IPS-15b (cell line): ENCODE measurements at regions not wholly inside any gene's neighbourhood (a gene's known extent, or its start where the extent isn't known, plus 50 kb on each side); places are given as distances from the start of the nearest gene placed in this dataset.

Experiments
- H3K27me3 ChIP-seq: one replicate; pipeline ENCODE4 v1.6.1; 2013; ENCODE audit warnings: low read length; ENCODE audit not compliant: control insufficient read depth, insufficient read depth
- H3K36me3 ChIP-seq: one replicate; pipeline ENCODE4 v1.6.1; 2013; ENCODE audit warnings: low read length; ENCODE audit not compliant: control insufficient read depth, insufficient read depth
- H3K4me1 ChIP-seq: one replicate; pipeline ENCODE4 v1.6.1; 2013; ENCODE audit warnings: mild to moderate bottlenecking, low read length; ENCODE audit not compliant: control insufficient read depth, insufficient read depth
- H3K4me3 ChIP-seq: one replicate; pipeline ENCODE4 v1.5.1; 2013; ENCODE audit warnings: low read depth, low read length
- H3K9ac ChIP-seq: one replicate; pipeline ENCODE4 v1.6.1; 2013; ENCODE audit warnings: low read depth, mild to moderate bottlenecking, low read length
- H3K9me3 ChIP-seq: one replicate; pipeline ENCODE4 v1.6.1; 2013; ENCODE audit warnings: mild to moderate bottlenecking, low read length; ENCODE audit not compliant: control insufficient read depth, insufficient read depth

GRCh38 chr2:142675398-142675797 is 202.1 kb upstream of the KYNU start:
- H3K4me1 ChIP-seq: no peaks in the 10 kb centered on the region
- H3K36me3 ChIP-seq: no peaks in the 10 kb centered on the region
- H3K27me3 ChIP-seq: no peaks in the 10 kb centered on the region
- H3K4me3 ChIP-seq: no peak overlapping the region
- H3K9ac ChIP-seq: no peak overlapping the region
- H3K9me3 ChIP-seq: no peaks in the 10 kb centered on the region

GRCh38 chr2:142673836-142674235 is 203.6 kb upstream of the KYNU start:
- no peaks in the 10 kb centered on the region for H3K36me3 ChIP-seq
- no peaks in the 10 kb centered on the region for H3K27me3 ChIP-seq
- no peak overlapping the region for H3K9ac ChIP-seq
- H3K4me1 ChIP-seq: no peaks in the 10 kb centered on the region
- H3K9me3 ChIP-seq: no peaks in the 10 kb centered on the region
- no peak overlapping the region for H3K4me3 ChIP-seq

GRCh38 chr2:142672698-142673097 is 204.8 kb upstream of the KYNU start:
- H3K4me3 ChIP-seq: no peak overlapping the region
- H3K36me3 ChIP-seq: no peaks in the 10 kb centered on the region
- H3K9ac ChIP-seq: no peak overlapping the region
- no peaks in the 10 kb centered on the region for H3K9me3 ChIP-seq
- H3K27me3 ChIP-seq: no peaks in the 10 kb centered on the region
- no peaks in the 10 kb centered on the region for H3K4me1 ChIP-seq

- no peak overlapping the region for H3K4me3 ChIP-seq
- no peak overlapping the region for H3K9ac ChIP-seq
- no peaks in the 10 kb centered on the region for H3K27me3 ChIP-seq
- no peaks in the 10 kb centered on the region for H3K4me1 ChIP-seq
- H3K9me3 ChIP-seq: no peaks in the 10 kb centered on the region
- no peaks in the 10 kb centered on the region for H3K36me3 ChIP-seq
Observed at GRCh38 chr2:142670362-142670761, 207.1 kb upstream of the KYNU start.

- no peaks in the 10 kb centered on the region for H3K27me3 ChIP-seq
- no peaks in the 10 kb centered on the region for H3K4me1 ChIP-seq
- H3K4me3 ChIP-seq: no peak overlapping the region
- H3K9me3 ChIP-seq: no peaks in the 10 kb centered on the region
- no peak overlapping the region for H3K9ac ChIP-seq
- no peaks in the 10 kb centered on the region for H3K36me3 ChIP-seq
Observed at GRCh38 chr2:142668420-142668819, 209.0 kb upstream of the KYNU start.

- Histone ChIP-seq H3K4me3 (no peak overlapping the region), H3K27me3 (no peaks in the 10 kb centered on the region), H3K9me3 (no peaks in the 10 kb centered on the region), H3K9ac (no peak overlapping the region), H3K36me3 (no peaks in the 10 kb centered on the region), H3K4me1 (no peaks in the 10 kb centered on the region)
Observed at GRCh38 chr2:142665241-142665640, 212.2 kb upstream of the KYNU start.

GRCh38 chr2:142650601-142651000 is 226.9 kb upstream of the KYNU start:
- Histone ChIP-seq H3K9ac (no peak overlapping the region), H3K9me3 (no peaks in the 10 kb centered on the region), H3K4me3 (no peak overlapping the region), H3K36me3 (no peaks in the 10 kb centered on the region), H3K27me3 (no peaks in the 10 kb centered on the region), H3K4me1 (no peaks in the 10 kb centered on the region)

- Histone ChIP-seq H3K4me3 (no peak overlapping the region), H3K9ac (no peak overlapping the region), H3K9me3 (no peaks in the 10 kb centered on the region), H3K4me1 (no peaks in the 10 kb centered on the region), H3K36me3 (no peaks in the 10 kb centered on the region), H3K27me3 (no peaks in the 10 kb centered on the region)
Observed at GRCh38 chr2:142649581-142649980, 227.9 kb upstream of the KYNU start.

GRCh38 chr2:142642650-142643049 is 234.8 kb upstream of the KYNU start:
- no peaks in the 10 kb centered on the region for H3K9me3 ChIP-seq
- H3K4me1 ChIP-seq: no peaks in the 10 kb centered on the region
- no peaks in the 10 kb centered on the region for H3K36me3 ChIP-seq
- H3K27me3 ChIP-seq: no peaks in the 10 kb centered on the region
- H3K9ac ChIP-seq: no peak overlapping the region
- H3K4me3 ChIP-seq: no peak overlapping the region

- no peak overlapping the region for H3K9ac ChIP-seq
- H3K27me3 ChIP-seq: no peaks in the 10 kb centered on the region
- no peaks in the 10 kb centered on the region for H3K36me3 ChIP-seq
- no peaks in the 10 kb centered on the region for H3K4me1 ChIP-seq
- H3K9me3 ChIP-seq: no peaks in the 10 kb centered on the region
- H3K4me3 ChIP-seq: no peak overlapping the region
Observed at GRCh38 chr2:142629193-142629592, 248.3 kb upstream of the KYNU start.

GRCh38 chr2:142621287-142621686 is 256.2 kb upstream of the KYNU start:
- H3K4me3 ChIP-seq: no peak overlapping the region
- H3K9ac ChIP-seq: no peak overlapping the region
- H3K4me1 ChIP-seq: no peaks in the 10 kb centered on the region
- no peaks in the 10 kb centered on the region for H3K36me3 ChIP-seq
- no peaks in the 10 kb centered on the region for H3K9me3 ChIP-seq
- no peaks in the 10 kb centered on the region for H3K27me3 ChIP-seq

- no peaks in the 10 kb centered on the region for H3K4me1 ChIP-seq
- H3K27me3 ChIP-seq: no peaks in the 10 kb centered on the region
- H3K9me3 ChIP-seq: no peaks in the 10 kb centered on the region
- H3K9ac ChIP-seq: no peak overlapping the region
- H3K4me3 ChIP-seq: no peak overlapping the region
- no peaks in the 10 kb centered on the region for H3K36me3 ChIP-seq
Observed at GRCh38 chr2:142617461-142617860, 260.0 kb upstream of the KYNU start.

GRCh38 chr2:142615876-142616275 is 261.6 kb upstream of the KYNU start:
- H3K4me3 ChIP-seq: no peak overlapping the region
- H3K9me3 ChIP-seq: no peaks in the 10 kb centered on the region
- H3K27me3 ChIP-seq: no peaks in the 10 kb centered on the region
- H3K9ac ChIP-seq: no peak overlapping the region
- no peaks in the 10 kb centered on the region for H3K36me3 ChIP-seq
- no peaks in the 10 kb centered on the region for H3K4me1 ChIP-seq
